ENCODE measurements at regions not wholly inside any gene's neighbourhood (a gene's known extent, or its start where the extent isn't known, plus 50 kb on each side); places are given as distances from the start of the nearest gene placed in this dataset.
"Not testable (repeated sequence)": the region's sequence is repeated elsewhere in the genome, so short reads cannot be mapped to it uniquely, and the experiment has no call there.

DNA sequence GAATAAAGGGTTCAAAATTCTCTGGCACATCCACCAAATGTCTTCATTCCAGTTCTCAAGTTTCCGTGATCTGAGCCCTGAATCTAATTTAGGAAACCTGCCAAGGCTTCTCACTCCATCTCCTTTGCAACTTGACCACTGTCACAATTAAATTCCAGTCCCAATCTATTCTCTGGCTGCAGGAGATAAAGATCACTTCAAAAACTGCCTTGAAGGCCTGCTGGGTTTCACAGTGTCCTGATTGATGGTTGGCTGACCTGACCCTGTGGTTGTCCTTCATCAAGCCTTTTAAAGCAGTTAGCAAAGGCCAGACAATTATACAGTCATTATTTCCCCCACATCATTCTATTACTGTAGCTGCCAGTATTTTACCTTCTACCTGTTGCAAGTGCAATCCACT is 60.3 kb upstream of the DNAJC10 start:
- no peak for DNase-seq (ENCODE audit: low read depth, low spot score)
- H3K9me3 ChIP-seq (ENCODE audit: control insufficient read depth, insufficient read depth, low read depth, low read length): no peaks in the 10 kb centered on the region

DNA sequence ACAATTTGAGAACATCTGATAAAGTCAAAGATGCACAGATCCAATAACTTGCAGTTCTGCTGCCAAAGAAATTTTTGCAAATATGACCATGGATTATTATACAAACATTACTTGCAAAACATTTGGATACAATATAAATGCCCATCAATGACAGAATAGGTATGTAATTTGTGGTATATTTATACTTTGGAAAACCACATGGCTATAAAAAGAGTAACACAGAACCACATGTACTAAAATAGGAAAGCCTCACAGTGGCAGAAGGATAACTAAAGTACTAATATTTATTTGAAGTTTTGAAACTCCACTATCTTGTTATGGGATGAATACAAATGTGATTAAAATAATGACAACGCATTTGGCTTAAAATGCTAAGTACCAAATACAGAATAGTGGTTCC is 51.8 kb upstream of the DNAJC10 start:
- ChIA-PET CTCF (no interaction called here), POLR2A (no interaction called here)
- in situ Hi-C loops (cut with HindIII; ENCODE audit: low pct_unique_long_range_greater_than_20kb, low sequenced_read_pairs) (no loop called here), intact Hi-C loops (cut with micrococcal nuclease; ENCODE audit: unreplicated experiment) (no loop called here)
- no TSS peak for BruUV-seq (replicated peaks)
- Histone ChIP-seq H3K36me3 (ENCODE audit: control insufficient read depth, insufficient read depth, low read length) (no peaks in the 10 kb centered on the region), H3K4me1 (ENCODE audit: control insufficient read depth, insufficient read depth, low read length) (no peaks in the 10 kb centered on the region), H3K27me3 (ENCODE audit: control insufficient read depth, insufficient read depth, low read length) (peaks cover 16% of the 10 kb centered on the region), H3K4me3 (ENCODE audit: low read depth in 2 of 2, low read length in 2 of 2) (no peak overlapping the region), H3K27ac (ENCODE audit: low read length) (no peak overlapping the region), H3K9me3 (ENCODE audit: control insufficient read depth, insufficient read depth, low read depth, low read length) (no peaks in the 10 kb centered on the region)
- ATAC-seq (no peak), DNase-seq (ENCODE audit: low read depth, low spot score) (no peak)
- no peak for TF ChIP-seq POLR2AphosphoS5 (IDR thresholded peaks at IDR 0.05; ENCODE audit: low read depth, low read length)
- no peak for TF ChIP-seq TCF7L2 (IDR thresholded peaks at IDR 0.05; ENCODE audit: low read depth, low read length)
- TF ChIP-seq SIN3A (IDR thresholded peaks at IDR 0.05; ENCODE audit: borderline replicate concordance, insufficient read depth, low read depth, low read length): no peak
- TF ChIP-seq, protein P1, sequence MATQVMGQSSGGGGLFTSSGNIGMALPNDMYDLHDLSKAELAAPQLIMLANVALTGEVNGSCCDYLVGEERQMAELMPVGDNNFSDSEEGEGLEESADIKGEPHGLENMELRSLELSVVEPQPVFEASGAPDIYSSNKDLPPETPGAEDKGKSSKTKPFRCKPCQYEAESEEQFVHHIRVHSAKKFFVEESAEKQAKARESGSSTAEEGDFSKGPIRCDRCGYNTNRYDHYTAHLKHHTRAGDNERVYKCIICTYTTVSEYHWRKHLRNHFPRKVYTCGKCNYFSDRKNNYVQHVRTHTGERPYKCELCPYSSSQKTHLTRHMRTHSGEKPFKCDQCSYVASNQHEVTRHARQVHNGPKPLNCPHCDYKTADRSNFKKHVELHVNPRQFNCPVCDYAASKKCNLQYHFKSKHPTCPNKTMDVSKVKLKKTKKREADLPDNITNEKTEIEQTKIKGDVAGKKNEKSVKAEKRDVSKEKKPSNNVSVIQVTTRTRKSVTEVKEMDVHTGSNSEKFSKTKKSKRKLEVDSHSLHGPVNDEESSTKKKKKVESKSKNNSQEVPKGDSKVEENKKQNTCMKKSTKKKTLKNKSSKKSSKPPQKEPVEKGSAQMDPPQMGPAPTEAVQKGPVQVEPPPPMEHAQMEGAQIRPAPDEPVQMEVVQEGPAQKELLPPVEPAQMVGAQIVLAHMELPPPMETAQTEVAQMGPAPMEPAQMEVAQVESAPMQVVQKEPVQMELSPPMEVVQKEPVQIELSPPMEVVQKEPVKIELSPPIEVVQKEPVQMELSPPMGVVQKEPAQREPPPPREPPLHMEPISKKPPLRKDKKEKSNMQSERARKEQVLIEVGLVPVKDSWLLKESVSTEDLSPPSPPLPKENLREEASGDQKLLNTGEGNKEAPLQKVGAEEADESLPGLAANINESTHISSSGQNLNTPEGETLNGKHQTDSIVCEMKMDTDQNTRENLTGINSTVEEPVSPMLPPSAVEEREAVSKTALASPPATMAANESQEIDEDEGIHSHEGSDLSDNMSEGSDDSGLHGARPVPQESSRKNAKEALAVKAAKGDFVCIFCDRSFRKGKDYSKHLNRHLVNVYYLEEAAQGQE (IDR thresholded peaks at IDR 0.05; ENCODE audit: insufficient read depth in 1 of 2, low read depth in 2 of 2, low read length in 1 of 2): no peak
- TF ChIP-seq, protein P2, sequence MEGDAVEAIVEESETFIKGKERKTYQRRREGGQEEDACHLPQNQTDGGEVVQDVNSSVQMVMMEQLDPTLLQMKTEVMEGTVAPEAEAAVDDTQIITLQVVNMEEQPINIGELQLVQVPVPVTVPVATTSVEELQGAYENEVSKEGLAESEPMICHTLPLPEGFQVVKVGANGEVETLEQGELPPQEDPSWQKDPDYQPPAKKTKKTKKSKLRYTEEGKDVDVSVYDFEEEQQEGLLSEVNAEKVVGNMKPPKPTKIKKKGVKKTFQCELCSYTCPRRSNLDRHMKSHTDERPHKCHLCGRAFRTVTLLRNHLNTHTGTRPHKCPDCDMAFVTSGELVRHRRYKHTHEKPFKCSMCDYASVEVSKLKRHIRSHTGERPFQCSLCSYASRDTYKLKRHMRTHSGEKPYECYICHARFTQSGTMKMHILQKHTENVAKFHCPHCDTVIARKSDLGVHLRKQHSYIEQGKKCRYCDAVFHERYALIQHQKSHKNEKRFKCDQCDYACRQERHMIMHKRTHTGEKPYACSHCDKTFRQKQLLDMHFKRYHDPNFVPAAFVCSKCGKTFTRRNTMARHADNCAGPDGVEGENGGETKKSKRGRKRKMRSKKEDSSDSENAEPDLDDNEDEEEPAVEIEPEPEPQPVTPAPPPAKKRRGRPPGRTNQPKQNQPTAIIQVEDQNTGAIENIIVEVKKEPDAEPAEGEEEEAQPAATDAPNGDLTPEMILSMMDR (IDR thresholded peaks at IDR 0.05): no peak

More for the DNA sequence above, 60.3 kb upstream of the DNAJC10 start:
- TF ChIP-seq POLR2AphosphoS5 (IDR thresholded peaks at IDR 0.05; ENCODE audit: low read depth, low read length): no peak
- no peak for TF ChIP-seq TCF7L2 (IDR thresholded peaks at IDR 0.05; ENCODE audit: low read depth, low read length)
- TF ChIP-seq, protein P1 (IDR thresholded peaks at IDR 0.05; ENCODE audit: insufficient read depth in 1 of 2, low read depth in 2 of 2, low read length in 1 of 2): no peak
- H3K27me3 ChIP-seq (ENCODE audit: control insufficient read depth, insufficient read depth, low read length): peaks cover 10% of the 10 kb centered on the region
- ChIA-PET POLR2A (no interaction called here), CTCF (no interaction called here)
- no peak for ATAC-seq
- H3K27ac ChIP-seq (ENCODE audit: low read length): no peak overlapping the region
- BruUV-seq (replicated peaks): no TSS peak
- intact Hi-C loops (cut with micrococcal nuclease; ENCODE audit: unreplicated experiment): no loop called here
- in situ Hi-C loops (cut with HindIII; ENCODE audit: low pct_unique_long_range_greater_than_20kb, low sequenced_read_pairs): no loop called here
- H3K4me3 ChIP-seq (ENCODE audit: low read depth in 2 of 2, low read length in 2 of 2): no peak overlapping the region
- H3K4me1 ChIP-seq (ENCODE audit: control insufficient read depth, insufficient read depth, low read length): no peaks in the 10 kb centered on the region
- H3K36me3 ChIP-seq (ENCODE audit: control insufficient read depth, insufficient read depth, low read length): no peaks in the 10 kb centered on the region

DNA sequence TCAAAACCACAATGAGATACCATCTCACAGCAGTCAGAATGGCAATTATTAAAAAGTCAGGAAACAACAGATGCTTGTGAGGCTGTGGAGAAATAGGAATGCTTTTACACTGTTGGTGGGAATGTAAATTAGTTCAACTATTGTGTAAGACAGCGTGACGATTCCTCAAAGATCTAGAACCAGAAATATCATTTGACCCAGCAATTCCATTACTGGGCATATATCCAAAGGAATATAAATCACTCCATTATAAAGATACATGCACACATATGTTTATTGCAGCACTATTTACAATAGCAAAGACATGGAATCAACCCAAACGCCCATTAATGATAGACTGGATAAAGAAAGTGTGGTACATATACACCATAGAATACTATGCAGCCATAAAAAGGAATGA is 50.6 kb upstream of the DNAJC10 start:
- BruUV-seq (replicated peaks); H3K9me3 ChIP-seq (ENCODE audit: control insufficient read depth, insufficient read depth, low read depth, low read length); H3K4me3 ChIP-seq (ENCODE audit: low read depth in 2 of 2, low read length in 2 of 2); intact Hi-C loops (cut with micrococcal nuclease; ENCODE audit: unreplicated experiment); ATAC-seq; H3K4me1 ChIP-seq (ENCODE audit: control insufficient read depth, insufficient read depth, low read length); DNase-seq (ENCODE audit: low read depth, low spot score); CTCF ChIA-PET; H3K27ac ChIP-seq (ENCODE audit: low read length); H3K36me3 ChIP-seq (ENCODE audit: control insufficient read depth, insufficient read depth, low read length); H3K27me3 ChIP-seq (ENCODE audit: control insufficient read depth, insufficient read depth, low read length); POLR2A ChIA-PET; in situ Hi-C loops (cut with HindIII; ENCODE audit: low pct_unique_long_range_greater_than_20kb, low sequenced_read_pairs): not testable (repeated sequence)

Data from Panc1 (cell line).